Bronchial epithelial cell (primary cell): ENCODE measurements at regions not wholly inside any gene's neighbourhood (a gene's known extent, or its start where the extent isn't known, plus 50 kb on each side); places are given as distances from the start of the nearest gene placed in this dataset.

Experiments
- DNase-seq: peaks from one replicate; pipeline ENCODE4 v3.0.0-alpha.2; 2010; ENCODE audit warnings: low read depth
- FAIRE-seq: peaks from 2 replicates; lab custom pipeline; 2011; peaks lifted over from hg19 to GRCh38; lab: Jason Lieb, UNC
- H3K27me3 ChIP-seq: 2 replicates; pipeline ENCODE4 v1.5.1; 2011; ENCODE audit warnings: low read length; ENCODE audit not compliant: control insufficient read depth, insufficient read depth
- H3K36me3 ChIP-seq: 2 replicates; pipeline ENCODE4 v1.5.1; 2011; ENCODE audit warnings: low read length; ENCODE audit not compliant: control insufficient read depth, insufficient read depth
- H3K4me3 ChIP-seq: 2 replicates; pipeline ENCODE4 v1.5.1; 2011; ENCODE audit warnings: mild to moderate bottlenecking, low read depth, low read length, control low read depth
- TF ChIP-seq, protein P1 (sequence below): IDR thresholded peaks from 2 replicates; pipeline ENCODE4 v1.5.1; 2011; ENCODE audit warnings: mild to moderate bottlenecking, moderate library complexity, low read length, control low read depth, inconsistent platforms; ENCODE audit not compliant: insufficient read depth, severe bottlenecking

DNA sequence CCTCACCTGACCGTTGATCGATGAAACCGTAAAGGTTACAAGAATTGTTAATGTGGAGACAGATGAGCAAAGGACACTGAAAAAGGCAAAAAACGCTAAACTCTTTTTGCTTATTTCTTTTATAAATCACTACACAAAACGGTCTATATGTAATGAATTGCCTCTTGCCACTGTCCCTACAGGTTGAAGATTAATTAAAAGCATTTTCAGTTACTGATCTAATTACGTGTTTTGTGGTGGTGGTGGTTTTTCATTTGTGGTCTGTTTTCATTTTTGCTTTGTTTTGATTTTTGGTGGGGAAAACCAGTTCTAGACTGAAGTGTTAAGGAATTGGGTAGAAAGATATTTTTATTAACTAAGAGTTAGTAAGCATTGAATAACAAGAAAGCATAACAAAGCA is 299.2 kb upstream of the LRRN1 start:
- no peak for DNase-seq
- Histone ChIP-seq H3K4me3 (no peak overlapping the region), H3K27me3 (no peaks in the 10 kb centered on the region), H3K36me3 (no peaks in the 10 kb centered on the region)
- TF ChIP-seq, protein P1, sequence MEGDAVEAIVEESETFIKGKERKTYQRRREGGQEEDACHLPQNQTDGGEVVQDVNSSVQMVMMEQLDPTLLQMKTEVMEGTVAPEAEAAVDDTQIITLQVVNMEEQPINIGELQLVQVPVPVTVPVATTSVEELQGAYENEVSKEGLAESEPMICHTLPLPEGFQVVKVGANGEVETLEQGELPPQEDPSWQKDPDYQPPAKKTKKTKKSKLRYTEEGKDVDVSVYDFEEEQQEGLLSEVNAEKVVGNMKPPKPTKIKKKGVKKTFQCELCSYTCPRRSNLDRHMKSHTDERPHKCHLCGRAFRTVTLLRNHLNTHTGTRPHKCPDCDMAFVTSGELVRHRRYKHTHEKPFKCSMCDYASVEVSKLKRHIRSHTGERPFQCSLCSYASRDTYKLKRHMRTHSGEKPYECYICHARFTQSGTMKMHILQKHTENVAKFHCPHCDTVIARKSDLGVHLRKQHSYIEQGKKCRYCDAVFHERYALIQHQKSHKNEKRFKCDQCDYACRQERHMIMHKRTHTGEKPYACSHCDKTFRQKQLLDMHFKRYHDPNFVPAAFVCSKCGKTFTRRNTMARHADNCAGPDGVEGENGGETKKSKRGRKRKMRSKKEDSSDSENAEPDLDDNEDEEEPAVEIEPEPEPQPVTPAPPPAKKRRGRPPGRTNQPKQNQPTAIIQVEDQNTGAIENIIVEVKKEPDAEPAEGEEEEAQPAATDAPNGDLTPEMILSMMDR: no peak
- FAIRE-seq: no peak

DNA sequence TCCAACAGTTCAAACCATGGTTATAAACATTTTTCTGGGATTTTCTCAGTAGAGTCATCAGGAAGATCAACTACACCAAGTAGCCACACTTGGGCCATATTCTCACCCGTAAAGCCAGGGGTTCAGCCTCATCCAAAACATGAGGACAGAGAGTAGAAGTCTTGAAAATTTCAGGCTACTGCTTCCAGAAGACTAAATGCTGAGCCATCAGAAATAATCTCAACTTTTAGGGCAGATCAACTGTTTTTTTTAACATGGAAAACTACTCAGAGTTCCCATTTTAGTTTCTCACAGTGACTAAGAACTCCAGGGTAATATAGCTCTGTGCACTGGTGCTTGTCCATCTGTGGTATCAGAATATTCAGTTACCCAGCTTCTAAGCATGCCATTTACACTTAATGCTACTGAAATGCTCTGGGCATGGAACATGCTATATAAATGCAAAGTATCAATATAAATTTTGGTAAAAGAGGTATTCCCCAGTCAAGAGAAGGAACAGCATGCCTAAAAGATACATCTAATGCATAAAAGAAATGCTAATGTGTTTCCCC is 300.1 kb upstream of the LRRN1 start:
- H3K27me3 ChIP-seq: no peaks in the 10 kb centered on the region
- H3K36me3 ChIP-seq: no peaks in the 10 kb centered on the region
- DNase-seq: no peak
- TF ChIP-seq, protein P1: no peak
- no peak for FAIRE-seq
- no peak overlapping the region for H3K4me3 ChIP-seq

DNA sequence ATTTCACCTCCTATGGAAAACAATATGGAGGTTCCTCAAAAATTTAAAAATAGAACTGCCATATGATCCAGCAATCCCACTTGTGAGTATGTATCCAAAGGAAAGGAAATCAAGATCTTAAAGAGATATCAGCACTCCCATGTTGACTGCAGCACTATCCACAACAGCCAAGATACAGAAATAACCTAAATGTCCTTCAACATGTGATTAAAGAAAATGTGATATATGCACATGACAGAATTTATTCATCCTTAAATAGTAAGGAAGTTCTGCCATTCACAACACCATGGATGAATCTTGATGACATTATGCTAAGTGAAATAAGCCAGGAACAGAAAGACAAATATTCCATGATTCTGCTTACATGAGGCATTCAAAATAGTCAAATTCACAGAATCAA is 303.6 kb upstream of the LRRN1 start:
- Histone ChIP-seq H3K36me3 (no peaks in the 10 kb centered on the region), H3K27me3 (no peaks in the 10 kb centered on the region), H3K4me3 (no peak overlapping the region)
- no peak for FAIRE-seq
- no peak for DNase-seq
- TF ChIP-seq, protein P1: no peak

DNA sequence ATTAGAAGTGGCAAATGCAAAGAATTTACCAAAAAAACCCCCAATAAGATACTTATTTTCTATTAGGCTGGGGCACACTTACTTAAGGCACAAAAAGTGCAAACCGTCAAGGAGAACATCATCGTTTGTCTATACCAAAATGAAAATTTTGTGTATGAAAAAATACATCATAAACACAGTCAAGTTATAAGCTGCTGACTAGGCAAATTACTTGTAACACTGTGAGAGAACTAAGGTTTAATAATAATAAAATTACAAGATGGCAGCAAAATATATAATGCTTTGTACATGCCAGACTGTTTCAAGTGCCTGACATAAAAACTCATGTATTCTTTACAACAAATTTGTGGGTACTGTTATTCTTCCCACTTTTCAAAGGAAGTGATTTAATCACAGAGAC is 297.2 kb upstream of the CRBN start:
- H3K36me3 ChIP-seq: no peaks in the 10 kb centered on the region
- H3K27me3 ChIP-seq: no peaks in the 10 kb centered on the region
- H3K4me3 ChIP-seq: no peak overlapping the region
- FAIRE-seq (no peak), DNase-seq (no peak)
- TF ChIP-seq, protein P1: no peak

DNA sequence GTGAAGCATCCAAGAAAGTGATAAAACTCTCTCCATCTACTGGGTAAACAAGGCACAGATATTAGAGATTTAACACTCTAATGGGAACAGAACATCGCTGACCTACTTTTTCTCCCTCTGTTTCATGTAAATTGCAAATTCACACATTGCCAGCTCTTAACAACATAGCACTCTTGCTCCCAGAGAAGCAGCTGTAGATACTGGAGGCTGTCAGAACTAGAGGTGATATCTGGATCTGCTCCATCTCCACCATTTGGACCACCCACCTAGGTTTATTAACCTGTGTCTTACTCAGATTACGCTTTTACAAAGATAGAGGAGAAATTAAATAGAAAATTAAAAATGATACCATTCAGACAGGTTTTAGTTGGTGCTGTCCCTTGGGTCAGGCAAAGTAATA is 289.1 kb upstream of the CRBN start:
- H3K27me3 ChIP-seq: no peaks in the 10 kb centered on the region
- H3K36me3 ChIP-seq: no peaks in the 10 kb centered on the region
- TF ChIP-seq, protein P1: no peak
- DNase-seq (no peak), FAIRE-seq (no peak)
- H3K4me3 ChIP-seq: no peak overlapping the region

DNA sequence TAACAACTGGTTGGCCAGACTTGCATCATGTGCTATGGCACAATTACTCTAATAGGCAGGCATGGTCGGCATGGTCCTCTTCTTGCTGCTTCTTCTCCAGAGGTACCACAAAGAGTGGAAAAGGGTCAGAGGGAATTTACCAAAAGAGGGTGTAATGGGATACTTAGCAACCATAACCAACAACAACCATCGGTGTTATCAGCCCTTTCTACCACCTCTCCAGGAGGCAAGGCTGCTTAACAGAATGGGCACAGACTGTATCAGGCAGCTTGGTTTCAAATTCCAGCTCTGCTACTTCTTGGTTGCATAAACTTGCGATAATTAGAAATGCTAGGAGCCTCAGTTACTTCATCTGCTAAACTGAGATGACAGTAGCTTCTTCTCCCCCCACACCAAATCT is 284.6 kb upstream of the CRBN start:
- Histone ChIP-seq H3K27me3 (no peaks in the 10 kb centered on the region), H3K36me3 (no peaks in the 10 kb centered on the region), H3K4me3 (no peak overlapping the region)
- TF ChIP-seq, protein P1: no peak
- FAIRE-seq (no peak), DNase-seq (no peak)
